ENCODE measurements at regions not wholly inside any gene's neighbourhood (a gene's known extent, or its start where the extent isn't known, plus 50 kb on each side); places are given as distances from the start of the nearest gene placed in this dataset.
A peak's percentile ranks its signal among the peaks of the same experiment; 100 is the strongest.

GRCh38 chr16:86835982-86836381, 257.6 kb downstream of the FOXL1 start:
- DNase-seq (no peak), ATAC-seq (no peak)
- Histone ChIP-seq H3K27ac (ENCODE audit: low read length) (no peak overlapping the region), H3K9me3 (ENCODE audit: control insufficient read depth, low read length) (no peaks in the 10 kb centered on the region), H3K4me3 (ENCODE audit: low read length) (no peak overlapping the region), H3K4me1 (ENCODE audit: control insufficient read depth, insufficient read depth, low read length) (peaks cover 3% of the 10 kb centered on the region), H3K27me3 (ENCODE audit: control insufficient read depth, insufficient read depth) (no peaks in the 10 kb centered on the region)
- WGBS = 94% methylated on average over 15 of the region's 18 CpGs
- intact Hi-C loops (cut with DNase I) = no loop called here

- DNase-seq (peak in 2 of 3 donors; percentile 56 to 57), ATAC-seq (peak in 1 of 2 donors; percentile 54)
Observed at GRCh38 chr16:86836503-86837129, 258.3 kb downstream of the FOXL1 start.

GRCh38 chr16:86843812-86844211, 265.5 kb downstream of the FOXL1 start:
- ATAC-seq (no peak), DNase-seq (no peak)
- WGBS = 94% methylated on average over 12 of the region's 12 CpGs
- H3K27me3 ChIP-seq (ENCODE audit: control insufficient read depth, insufficient read depth) = no peaks in the 10 kb centered on the region
- no peak overlapping the region for H3K4me3 ChIP-seq (ENCODE audit: low read length)
- no peaks in the 10 kb centered on the region for H3K9me3 ChIP-seq (ENCODE audit: control insufficient read depth, low read length)
- H3K4me1 ChIP-seq (ENCODE audit: control insufficient read depth, insufficient read depth, low read length) = no peaks in the 10 kb centered on the region
- intact Hi-C loops (cut with DNase I) = no loop called here
- no peak overlapping the region for H3K27ac ChIP-seq (ENCODE audit: low read length)

More at GRCh38 chr16:86836503-86837129, 258.3 kb downstream of the FOXL1 start:
- intact Hi-C loops (cut with DNase I) = no loop called here
- H3K27ac ChIP-seq (ENCODE audit: low read length) = no peak overlapping the region
- peaks cover 3% of the 10 kb centered on the region for H3K4me1 ChIP-seq (ENCODE audit: control insufficient read depth, insufficient read depth, low read length)
- H3K4me3 ChIP-seq (ENCODE audit: low read length) = no peak overlapping the region
- 67% methylated on average over 11 of the region's 11 CpGs for WGBS
- no peaks in the 10 kb centered on the region for H3K27me3 ChIP-seq (ENCODE audit: control insufficient read depth, insufficient read depth)
- H3K9me3 ChIP-seq (ENCODE audit: control insufficient read depth, low read length) = no peaks in the 10 kb centered on the region

- Histone ChIP-seq H3K4me3 (ENCODE audit: low read length) (no peak overlapping the region), H3K9me3 (ENCODE audit: control insufficient read depth, low read length) (no peaks in the 10 kb centered on the region), H3K27me3 (ENCODE audit: control insufficient read depth, insufficient read depth) (no peaks in the 10 kb centered on the region), H3K4me1 (ENCODE audit: control insufficient read depth, insufficient read depth, low read length) (no peaks in the 10 kb centered on the region), H3K27ac (ENCODE audit: low read length) (no peak overlapping the region)
- DNase-seq (no peak), ATAC-seq (no peak)
- WGBS = 86% methylated on average over 16 of the region's 16 CpGs
- intact Hi-C loops (cut with DNase I) = no loop called here
Observed at GRCh38 chr16:86844695-86845094, 266.3 kb downstream of the FOXL1 start.

- H3K27ac ChIP-seq (ENCODE audit: low read length) = no peak overlapping the region
- no peak overlapping the region for H3K4me3 ChIP-seq (ENCODE audit: low read length)
- no peaks in the 10 kb centered on the region for H3K9me3 ChIP-seq (ENCODE audit: control insufficient read depth, low read length)
- no peaks in the 10 kb centered on the region for H3K27me3 ChIP-seq (ENCODE audit: control insufficient read depth, insufficient read depth)
- DNase-seq (no peak), ATAC-seq (no peak)
- 69% methylated on average over 7 of the region's 7 CpGs for WGBS
- intact Hi-C loops (cut with DNase I) = no loop called here
- H3K4me1 ChIP-seq (ENCODE audit: control insufficient read depth, insufficient read depth, low read length) = no peaks in the 10 kb centered on the region
Observed at GRCh38 chr16:86846136-86846535, 267.8 kb downstream of the FOXL1 start.

- ATAC-seq (no peak), DNase-seq (no peak)
- H3K27me3 ChIP-seq (ENCODE audit: control insufficient read depth, insufficient read depth) = no peaks in the 10 kb centered on the region
- no peaks in the 10 kb centered on the region for H3K9me3 ChIP-seq (ENCODE audit: control insufficient read depth, low read length)
- WGBS = 59% methylated on average over 8 of the region's 8 CpGs
- no peak overlapping the region for H3K4me3 ChIP-seq (ENCODE audit: low read length)
- no peak overlapping the region for H3K27ac ChIP-seq (ENCODE audit: low read length)
- intact Hi-C loops (cut with DNase I) = no loop called here
- no peaks in the 10 kb centered on the region for H3K4me1 ChIP-seq (ENCODE audit: control insufficient read depth, insufficient read depth, low read length)
Observed at GRCh38 chr16:86848821-86849220, 270.5 kb downstream of the FOXL1 start.

- intact Hi-C loops (cut with DNase I) = no loop called here
- Histone ChIP-seq H3K4me3 (ENCODE audit: low read length) (no peak overlapping the region), H3K9me3 (ENCODE audit: control insufficient read depth, low read length) (no peaks in the 10 kb centered on the region), H3K27ac (ENCODE audit: low read length) (no peak overlapping the region), H3K4me1 (ENCODE audit: control insufficient read depth, insufficient read depth, low read length) (no peaks in the 10 kb centered on the region), H3K27me3 (ENCODE audit: control insufficient read depth, insufficient read depth) (no peaks in the 10 kb centered on the region)
- ATAC-seq (no peak), DNase-seq (no peak)
- WGBS = 60% methylated on average over 12 of the region's 12 CpGs
Observed at GRCh38 chr16:86850670-86851069, 272.3 kb downstream of the FOXL1 start.

GRCh38 chr16:86852135-86852534, 273.8 kb downstream of the FOXL1 start:
- Histone ChIP-seq H3K4me3 (ENCODE audit: low read length) (no peak overlapping the region), H3K4me1 (ENCODE audit: control insufficient read depth, insufficient read depth, low read length) (no peaks in the 10 kb centered on the region), H3K27ac (ENCODE audit: low read length) (no peak overlapping the region), H3K27me3 (ENCODE audit: control insufficient read depth, insufficient read depth) (no peaks in the 10 kb centered on the region), H3K9me3 (ENCODE audit: control insufficient read depth, low read length) (no peaks in the 10 kb centered on the region)
- DNase-seq = no peak
- intact Hi-C loops (cut with DNase I) = no loop called here
- no peak for ATAC-seq
- WGBS = 98% methylated on average over 2 of the region's 2 CpGs

GRCh38 chr16:86854058-86854621, 275.8 kb downstream of the FOXL1 start:
- no peaks in the 10 kb centered on the region for H3K9me3 ChIP-seq (ENCODE audit: control insufficient read depth, low read length)
- H3K27me3 ChIP-seq (ENCODE audit: control insufficient read depth, insufficient read depth) = no peaks in the 10 kb centered on the region
- H3K4me3 ChIP-seq (ENCODE audit: low read length) = no peak overlapping the region
- no peak overlapping the region for H3K27ac ChIP-seq (ENCODE audit: low read length)
- intact Hi-C loops (cut with DNase I) = no loop called here
- ATAC-seq (no peak), DNase-seq (no peak)
- WGBS = 73% methylated on average over 11 of the region's 11 CpGs
- H3K4me1 ChIP-seq (ENCODE audit: control insufficient read depth, insufficient read depth, low read length) = no peaks in the 10 kb centered on the region

- Histone ChIP-seq H3K27ac (ENCODE audit: low read length) (no peak overlapping the region), H3K4me3 (ENCODE audit: low read length) (no peak overlapping the region), H3K27me3 (ENCODE audit: control insufficient read depth, insufficient read depth) (no peaks in the 10 kb centered on the region), H3K9me3 (ENCODE audit: control insufficient read depth, low read length) (no peaks in the 10 kb centered on the region), H3K4me1 (ENCODE audit: control insufficient read depth, insufficient read depth, low read length) (no peaks in the 10 kb centered on the region)
- 78% methylated on average over 7 of the region's 7 CpGs for WGBS
- no peak for DNase-seq
- ATAC-seq = no peak
- intact Hi-C loops (cut with DNase I) = no loop called here
Observed at GRCh38 chr16:86854626-86855294, 276.4 kb downstream of the FOXL1 start.

- intact Hi-C loops (cut with DNase I) = no loop called here
- DNase-seq (no peak), ATAC-seq (no peak)
- H3K9me3 ChIP-seq (ENCODE audit: control insufficient read depth, low read length) = no peaks in the 10 kb centered on the region
- H3K27me3 ChIP-seq (ENCODE audit: control insufficient read depth, insufficient read depth) = no peaks in the 10 kb centered on the region
- WGBS = 63% methylated on average over 15 of the region's 15 CpGs
- H3K27ac ChIP-seq (ENCODE audit: low read length) = no peak overlapping the region
- H3K4me3 ChIP-seq (ENCODE audit: low read length) = no peak overlapping the region
- H3K4me1 ChIP-seq (ENCODE audit: control insufficient read depth, insufficient read depth, low read length) = no peaks in the 10 kb centered on the region
Observed at GRCh38 chr16:86856946-86857586, 278.7 kb downstream of the FOXL1 start.

Data from right cardiac atrium (tissue), 5 donors.